GM18861 (cell line): ENCODE measurements at regions not wholly inside any gene's neighbourhood (a gene's known extent, or its start where the extent isn't known, plus 50 kb on each side); places are given as distances from the start of the nearest gene placed in this dataset.
A peak's percentile ranks its signal among the peaks of the same experiment; 100 is the strongest.
"Not testable (repeated sequence)": the region's sequence is repeated elsewhere in the genome, so short reads cannot be mapped to it uniquely, and the experiment has no call there.

Experiments
- ATAC-seq: cut with Tn5 transposase; IDR thresholded peaks from one replicate; pipeline ENCODE4 v1.9.1; 2021; ENCODE audit not compliant: unreplicated experiment

DNA sequence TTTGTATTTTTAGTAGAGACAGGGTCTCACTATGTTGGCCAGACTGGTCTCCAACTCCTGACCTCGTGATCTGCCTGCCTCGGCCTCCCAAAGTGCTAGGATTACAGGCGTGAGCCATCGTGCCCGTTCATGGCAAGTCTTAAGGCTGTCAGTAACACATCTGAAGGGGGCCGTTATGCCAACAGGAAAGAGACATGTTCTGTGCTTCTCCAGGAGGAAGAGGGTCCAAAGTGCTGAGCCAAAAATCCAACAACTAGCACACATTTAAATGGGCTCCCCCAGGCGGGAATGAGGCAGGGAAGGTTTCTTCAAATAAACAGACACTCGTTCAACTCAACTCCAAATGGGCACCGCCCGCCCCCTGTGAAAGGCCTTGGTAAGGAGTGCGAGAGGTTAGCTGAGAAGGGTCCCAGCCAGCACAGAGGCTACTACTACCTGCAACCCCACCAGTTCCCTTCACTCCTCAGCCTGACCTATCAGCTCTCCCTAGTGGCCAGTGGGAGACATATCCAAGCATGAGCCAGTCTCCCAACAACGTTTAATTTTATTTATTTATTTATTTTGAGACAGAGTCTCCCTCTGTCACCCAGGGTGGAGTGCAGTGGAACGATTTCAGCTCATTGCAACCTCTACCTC, 84.1 kb upstream of the DMRT1 start:
- ATAC-seq: no peak

DNA sequence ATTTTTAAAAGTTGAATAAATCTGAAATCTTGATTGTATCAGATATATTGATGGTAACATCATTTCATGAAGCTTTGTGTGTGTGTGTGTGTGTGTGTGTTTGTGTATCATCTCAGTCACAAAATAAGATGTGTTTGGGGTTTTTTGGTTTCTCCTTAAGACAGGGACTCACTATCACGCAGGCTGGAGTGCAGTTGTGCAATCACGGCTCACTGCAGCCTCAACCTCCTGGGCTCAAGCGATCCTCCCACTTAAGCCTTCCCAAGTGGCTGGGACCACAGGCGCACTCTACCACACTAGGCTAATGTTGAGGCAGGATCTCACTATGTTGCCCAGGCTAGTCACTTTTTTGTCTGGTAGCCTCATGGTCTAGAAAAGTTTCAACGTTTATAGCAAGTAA, 83.4 kb upstream of the DMRT1 start:
- ATAC-seq: no peak

DNA sequence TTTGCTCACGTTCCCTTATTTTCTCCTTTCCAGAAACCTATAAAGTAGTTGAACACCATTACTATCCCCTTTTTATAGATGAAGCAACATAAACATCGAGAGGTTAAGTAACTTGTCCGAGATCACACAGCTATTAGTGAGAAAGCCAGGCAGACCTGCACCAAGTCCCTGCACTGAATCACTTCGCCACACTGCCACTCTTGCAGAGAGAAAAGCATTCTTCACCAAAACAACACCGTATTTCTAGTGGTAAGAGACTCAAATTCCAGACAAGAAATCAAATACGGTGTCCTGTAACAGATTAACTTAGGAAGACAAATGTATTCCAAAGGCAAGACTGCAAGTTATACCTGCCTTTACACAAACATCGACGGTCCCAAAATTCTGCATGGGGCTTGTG, 82.0 kb upstream of the DMRT1 start:
- no peak for ATAC-seq

DNA sequence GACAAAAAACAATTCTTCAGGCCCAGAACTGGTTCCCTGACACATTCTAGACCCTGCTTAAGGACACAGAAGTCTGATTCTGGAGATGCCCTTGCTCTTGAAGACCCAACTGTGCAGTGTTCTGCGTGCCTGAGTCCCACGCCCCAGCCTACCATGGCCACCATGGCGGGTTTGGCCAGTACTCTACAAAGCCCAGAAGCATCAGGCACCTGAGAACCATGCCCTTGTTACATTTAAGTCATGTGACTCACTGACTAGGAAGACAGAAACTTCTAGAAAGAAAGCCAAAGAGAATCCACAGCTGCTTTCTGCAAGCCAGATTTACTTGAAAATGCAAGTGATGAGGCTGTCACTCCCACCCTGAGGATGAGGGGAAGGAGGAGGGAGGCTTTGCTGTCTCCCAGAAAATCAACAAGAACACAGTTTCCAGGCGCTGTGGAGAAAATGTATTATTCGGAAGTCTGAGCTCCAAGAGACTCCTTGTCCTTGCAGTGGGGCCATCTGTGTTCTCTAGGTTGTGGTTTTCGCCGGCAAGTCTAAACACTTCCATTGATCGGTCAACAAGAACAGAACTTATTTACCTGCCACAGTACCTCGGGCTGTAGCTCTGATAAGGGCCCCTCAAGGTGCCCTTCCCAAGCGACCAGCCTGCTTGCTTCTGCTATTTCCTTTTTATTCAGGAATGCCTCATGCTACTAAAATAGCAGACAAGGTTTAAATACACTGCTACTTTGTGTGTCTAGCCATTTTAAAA, 81.3 kb upstream of the DMRT1 start:
- no peak for ATAC-seq

DNA sequence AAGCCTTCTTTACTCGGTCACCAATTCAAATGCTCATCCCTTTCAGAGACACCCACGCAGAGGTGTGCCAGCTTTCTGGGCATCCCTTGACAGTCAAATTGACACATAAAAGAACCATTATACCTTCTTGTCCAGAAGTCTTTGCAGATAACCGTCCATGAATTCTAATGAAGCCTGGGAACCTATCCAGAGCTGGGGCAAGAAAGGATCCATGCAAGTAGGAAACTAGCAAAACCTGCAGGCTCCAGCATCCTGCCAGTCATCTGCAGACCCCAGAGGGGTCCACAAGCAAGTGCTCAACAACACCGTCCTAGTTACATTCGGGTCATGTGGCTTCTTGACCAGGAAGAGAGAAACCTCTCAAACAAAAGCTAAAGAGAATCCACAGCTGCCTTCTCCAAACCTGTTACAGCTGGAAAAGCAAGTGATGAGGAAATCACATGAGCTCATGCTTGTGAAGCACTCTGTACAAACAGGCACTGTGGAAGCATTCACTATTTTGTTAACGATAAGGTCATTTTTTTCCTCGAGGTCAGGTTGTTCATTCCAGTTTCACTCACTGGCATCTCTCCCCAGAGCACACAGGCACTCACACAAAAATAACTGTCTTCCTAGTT, 80.2 kb upstream of the DMRT1 start:
- no peak for ATAC-seq

DNA sequence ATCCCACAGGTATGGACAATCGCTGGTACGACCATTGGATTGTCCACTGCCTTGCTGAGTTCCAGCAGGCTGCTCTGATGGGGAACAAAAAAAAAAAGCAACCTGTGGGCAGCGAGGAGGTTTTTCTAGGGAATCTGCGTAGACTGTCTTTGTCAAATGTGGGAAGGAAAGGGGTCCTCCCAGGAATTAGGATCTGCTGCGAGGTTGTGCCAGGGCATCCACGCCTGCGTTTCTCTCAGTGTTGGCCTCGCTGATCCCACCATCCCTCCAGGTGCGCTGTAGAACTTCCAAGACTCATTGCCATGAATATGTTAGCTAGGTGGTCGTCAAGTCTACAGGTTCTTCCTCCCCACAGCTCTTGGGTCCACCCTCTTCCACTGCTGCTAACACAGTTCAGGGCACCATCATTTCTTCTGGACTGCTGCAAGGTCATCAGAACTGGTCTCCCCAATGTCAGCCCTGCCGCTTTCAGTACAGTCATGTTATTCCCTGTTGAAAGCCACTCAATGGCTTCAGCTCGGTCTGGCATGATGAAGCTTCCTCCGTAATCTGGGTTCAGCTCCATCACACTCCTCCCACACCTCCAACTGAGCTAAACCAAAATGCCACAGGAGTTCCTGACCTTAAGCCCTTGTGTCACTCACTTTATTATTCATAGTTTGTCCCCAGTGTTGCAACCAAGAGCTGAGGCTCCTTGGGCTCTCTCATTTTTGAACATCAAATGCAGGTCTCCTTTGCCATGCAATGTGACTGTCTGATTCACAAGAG, 79.5 kb upstream of the DMRT1 start:
- ATAC-seq: no peak

DNA sequence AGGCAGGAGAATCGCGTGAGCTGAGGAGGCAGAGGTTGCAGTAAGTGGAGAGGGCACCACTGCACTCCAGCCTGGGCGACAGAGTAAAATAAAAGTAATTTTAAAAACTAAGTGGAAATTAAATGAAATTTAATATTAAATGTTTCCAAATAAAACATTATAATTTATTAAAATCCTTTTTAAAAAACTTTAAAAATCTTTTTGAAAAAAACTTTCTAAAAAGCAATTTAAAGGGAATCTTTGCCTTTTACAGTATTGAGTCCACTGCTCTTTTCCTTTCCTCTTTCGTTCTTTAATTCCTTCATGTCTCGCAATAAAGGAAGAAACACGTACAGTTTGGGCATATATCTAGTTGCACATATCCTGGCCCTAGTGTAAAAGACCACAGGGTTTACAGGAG, 77.8 kb upstream of the DMRT1 start:
- ATAC-seq: no peak

DNA sequence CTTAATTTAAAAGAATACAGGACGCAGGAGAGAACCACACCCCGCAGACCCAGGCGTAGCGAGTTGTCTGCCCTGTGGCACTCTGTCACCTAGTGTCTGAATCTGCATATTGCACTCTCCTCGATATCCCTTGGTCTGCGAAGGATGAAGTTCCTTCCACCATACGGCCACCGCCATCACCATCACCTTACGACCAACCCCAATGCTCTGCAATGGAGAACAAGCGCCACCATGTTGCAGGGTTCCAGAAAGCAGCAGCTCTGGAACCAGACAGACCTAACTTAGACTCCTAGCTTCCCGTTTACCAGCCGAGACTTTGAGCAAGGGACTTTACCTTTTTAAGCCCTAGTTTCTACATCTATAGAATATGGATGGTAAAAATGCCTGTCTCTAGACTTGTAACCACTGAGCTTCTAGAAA, 77.4 kb upstream of the DMRT1 start:
- ATAC-seq: peak; percentile 96

DNA sequence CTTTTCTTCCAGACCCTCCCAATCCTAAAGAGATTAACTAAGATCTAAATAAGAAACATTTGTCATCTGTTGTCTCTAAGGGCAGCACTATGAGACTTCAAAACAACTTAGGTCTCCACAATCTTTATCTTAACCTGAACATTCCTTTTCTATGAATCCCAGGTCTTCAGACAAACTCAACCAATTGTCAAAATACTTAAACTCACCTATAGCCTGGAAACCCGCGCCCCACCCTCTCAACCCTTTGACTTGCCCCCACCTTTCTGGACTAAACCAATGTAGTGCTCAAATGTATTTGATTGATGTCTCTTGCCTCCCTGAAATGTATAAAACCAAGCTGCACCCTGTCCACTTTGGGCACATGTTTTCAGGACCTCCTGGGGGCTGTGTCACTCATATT, 76.5 kb upstream of the DMRT1 start:
- no peak for ATAC-seq

DNA sequence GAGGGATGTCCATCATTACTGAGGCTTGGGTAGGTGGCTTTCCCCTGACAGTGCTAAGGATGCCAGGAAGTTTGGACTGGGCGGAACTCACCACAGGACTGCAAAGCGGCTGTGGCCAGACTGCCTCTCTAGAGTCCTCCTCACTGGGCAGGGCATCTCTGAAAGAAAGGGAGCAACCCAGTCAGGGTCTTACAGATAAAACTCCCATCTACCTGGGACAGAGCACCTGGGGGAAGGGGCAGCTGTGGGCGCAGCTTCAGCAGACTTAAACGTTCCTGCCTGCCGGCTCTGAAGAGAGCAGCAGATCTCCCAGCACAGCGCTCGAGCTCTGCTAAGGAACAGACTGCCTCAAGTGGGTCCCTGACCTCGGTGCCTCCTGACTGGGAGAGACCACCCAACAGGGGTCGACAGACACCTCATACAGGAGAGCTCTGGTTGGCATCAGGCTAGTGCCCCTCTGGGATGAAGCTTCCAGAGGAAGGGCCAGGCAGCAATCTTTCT, 74.4 kb upstream of the DMRT1 start:
- not testable (repeated sequence) for ATAC-seq

DNA sequence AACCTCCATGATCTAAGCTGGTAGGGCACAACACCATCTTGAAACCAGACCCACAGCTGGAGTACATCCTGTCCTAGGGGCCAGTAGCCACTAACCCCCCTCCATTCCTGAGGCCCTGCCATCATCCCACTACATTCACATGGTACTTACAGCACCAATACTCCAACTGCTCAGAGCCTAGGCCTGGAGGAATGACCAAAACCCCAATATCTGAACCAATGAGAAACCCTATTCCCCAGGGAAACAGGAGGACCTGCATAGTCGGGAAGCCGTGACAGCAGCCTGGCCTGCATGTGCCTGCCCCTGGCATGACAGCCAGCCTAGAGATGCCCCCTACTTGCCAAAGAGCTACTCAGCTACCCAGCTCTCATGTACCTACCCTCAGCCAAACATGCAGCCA, 65.4 kb upstream of the DMRT1 start:
- no peak for ATAC-seq

DNA sequence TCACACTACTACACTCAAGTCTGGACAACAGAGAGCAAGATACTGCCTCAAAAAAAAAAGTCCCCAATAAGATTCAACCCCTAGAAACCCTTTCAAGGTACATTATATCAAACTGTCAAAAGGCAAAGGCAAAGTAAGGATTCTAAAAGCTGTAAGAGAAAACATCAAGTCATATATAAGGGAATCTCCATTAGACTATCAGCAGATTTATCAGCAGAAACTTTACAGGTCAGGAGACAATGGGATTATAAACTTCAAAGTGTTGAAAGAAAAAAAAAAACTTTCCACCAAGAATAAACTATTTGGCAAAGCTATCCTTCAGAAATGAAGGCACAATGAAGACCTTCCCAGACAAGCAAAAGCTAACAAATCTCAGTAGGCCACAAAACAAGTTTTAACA, 63.5 kb upstream of the DMRT1 start:
- no peak for ATAC-seq

DNA sequence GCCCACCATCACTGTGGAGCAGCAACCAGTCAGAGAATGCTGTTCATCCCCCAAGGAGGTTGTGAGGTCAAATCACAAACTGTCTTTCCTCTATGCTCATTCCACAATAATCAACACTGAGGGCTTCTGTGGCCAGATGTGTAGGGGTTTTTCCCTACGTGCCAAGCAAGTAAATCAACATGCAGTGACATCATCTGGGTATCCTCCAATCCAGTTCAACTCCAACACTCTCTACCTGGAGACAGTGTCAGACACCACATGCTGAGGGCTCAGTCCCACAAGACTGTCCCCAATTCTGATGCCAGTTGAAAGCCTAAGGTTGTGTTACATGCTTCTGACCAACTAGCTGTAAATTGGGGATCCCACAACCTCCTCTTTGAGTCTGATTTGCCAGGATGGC, 57.3 kb upstream of the DMRT1 start:
- ATAC-seq: no peak

DNA sequence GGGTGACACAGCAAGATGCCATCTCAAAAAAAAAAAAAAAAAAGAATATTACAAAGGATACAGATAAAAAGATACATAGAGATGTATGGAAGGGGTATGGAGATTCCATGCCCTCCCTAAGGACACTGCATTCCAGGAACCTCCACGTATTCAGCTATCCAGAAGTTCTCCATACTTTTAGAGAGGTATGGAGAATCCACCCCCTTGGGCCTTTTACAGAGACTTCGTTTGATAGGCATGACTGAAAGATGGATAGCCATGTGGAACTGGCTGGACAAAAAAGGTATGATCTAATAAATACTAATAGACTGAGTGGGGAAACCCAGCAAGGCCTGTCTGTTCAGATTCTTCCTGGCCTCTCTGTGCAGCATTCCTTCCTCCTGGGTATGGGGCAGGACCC, 56.6 kb upstream of the DMRT1 start:
- no peak for ATAC-seq

DNA sequence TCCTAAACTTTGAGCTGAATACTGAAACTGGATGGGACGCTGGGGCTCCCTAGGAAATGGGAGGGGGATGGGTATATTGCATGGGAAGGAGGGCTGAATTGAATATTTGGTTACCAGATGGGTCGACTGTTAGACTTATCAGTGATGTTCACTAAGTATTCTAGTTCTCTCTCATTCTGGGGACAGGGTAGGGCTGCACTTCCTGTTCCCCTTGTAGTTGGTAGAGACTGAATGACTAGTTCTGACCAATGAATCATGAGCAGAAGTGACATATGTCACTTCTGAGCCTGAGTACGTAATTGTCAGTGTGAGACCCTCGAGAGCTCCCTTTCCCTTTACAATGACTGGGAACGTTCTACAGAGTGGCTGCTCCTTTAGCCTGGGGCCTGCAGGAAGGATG, 55.5 kb upstream of the DMRT1 start:
- ATAC-seq: no peak

DNA sequence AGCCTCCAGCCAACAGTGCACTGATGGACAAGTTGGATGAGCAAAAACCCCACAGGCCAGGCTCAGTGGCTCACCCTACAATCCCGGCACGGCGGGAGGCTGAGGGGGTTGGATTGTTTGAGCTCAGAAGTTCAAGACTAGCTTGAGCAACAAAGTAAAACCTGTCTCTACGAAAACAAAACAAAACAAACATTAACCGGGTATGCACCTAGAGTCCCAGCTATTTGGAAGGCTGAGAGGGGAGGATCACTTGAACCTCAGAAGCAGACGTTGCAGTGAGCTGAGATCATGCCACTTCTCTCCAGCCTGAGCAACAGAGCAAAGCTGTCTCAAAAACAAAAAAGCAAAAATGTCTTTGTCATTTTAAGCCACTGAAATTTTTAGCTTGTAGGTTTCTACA, 55.1 kb upstream of the DMRT1 start:
- no peak for ATAC-seq

DNA sequence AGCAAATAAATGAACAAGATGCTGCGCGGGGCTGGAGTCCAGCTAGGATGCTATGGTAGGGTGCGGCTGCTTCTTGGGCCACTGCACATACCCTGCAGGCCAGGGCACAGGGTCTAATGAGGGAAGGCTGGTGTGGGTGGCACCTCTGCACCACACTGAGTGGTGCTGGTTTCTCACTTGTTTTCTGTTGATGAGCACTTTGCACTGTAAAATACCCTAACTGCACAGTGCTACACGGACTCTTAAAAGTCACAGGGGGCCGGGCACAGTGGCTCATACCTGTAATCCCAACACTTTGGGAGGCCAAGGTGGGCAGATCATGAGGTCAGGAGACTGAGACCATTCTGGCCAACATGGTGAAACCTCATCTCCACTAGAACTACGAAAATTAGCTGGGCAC, 52.7 kb upstream of the DMRT1 start:
- ATAC-seq: no peak
